PC-3 (cell line): ENCODE measurements at regions not wholly inside any gene's neighbourhood (a gene's known extent, or its start where the extent isn't known, plus 50 kb on each side); places are given as distances from the start of the nearest gene placed in this dataset.

Experiments used
- CTCF ChIP-seq: fragments of 300-600 bp; sonication (generic); conservative IDR thresholded peaks from 2 replicates; pipeline ENCODE4 v1.5.1; 2017; ENCODE audit warnings: antibody characterized with exemption, low read depth, mild to moderate bottlenecking, low read length
- EZH2 ChIP-seq: fragments of 300-600 bp; sonication (generic); IDR thresholded peaks from one replicate; pipeline ENCODE4 v1.6.1; 2017; ENCODE audit warnings: antibody characterized with exemption, mild to moderate bottlenecking, low read length; ENCODE audit not compliant: unreplicated experiment
- EZH2phosphoT487 ChIP-seq: fragments of 300-600 bp; sonication (generic); IDR thresholded peaks from 2 replicates; pipeline ENCODE4 v1.6.1; 2018; ENCODE audit warnings: mild to moderate bottlenecking, antibody characterized with exemption, low read length, borderline replicate concordance

- no peak for TF ChIP-seq CTCF
- no peak for TF ChIP-seq EZH2
- no peak for TF ChIP-seq EZH2phosphoT487
Measured at GRCh38 chr4:18627447-18628005, 606.0 kb upstream of the LCORL start.
